GM12892 (cell line): ENCODE measurements at regions not wholly inside any gene's neighbourhood (a gene's known extent, or its start where the extent isn't known, plus 50 kb on each side); places are given as distances from the start of the nearest gene placed in this dataset.

Experiments used
- POLR2A ChIP-seq: IDR thresholded peaks from 2 replicates; pipeline ENCODE4 v1.6.1; 2011; ENCODE audit warnings: low read depth, low read length, control low read depth
- POLR2AphosphoS5 ChIP-seq: IDR thresholded peaks from 2 replicates; pipeline ENCODE4 v1.6.1; 2011; ENCODE audit warnings: low read depth, low read length, control low read depth
- TAF1 ChIP-seq: IDR thresholded peaks from 2 replicates; pipeline ENCODE4 v1.6.1; 2011; ENCODE audit warnings: low read depth, mild to moderate bottlenecking, control low read depth, low read length, borderline replicate concordance

- TF ChIP-seq POLR2AphosphoS5: no peak
- no peak for TF ChIP-seq POLR2A
- TF ChIP-seq TAF1: no peak
Observed at GRCh38 chr13:68232351-68233130, 1002.4 kb upstream of the PCDH9 start.
